ENCODE measurements at regions not wholly inside any gene's neighbourhood (a gene's known extent, or its start where the extent isn't known, plus 50 kb on each side); places are given as distances from the start of the nearest gene placed in this dataset.

GRCh38 chr1:157284451-157284850 lies 146.3 kb upstream of the ETV3 start:
- intact Hi-C loops (cut with micrococcal nuclease; ENCODE audit: unreplicated experiment), result no loop called here
- ChIA-PET POLR2A (ENCODE audit: low non-redundant PET) (no interaction called here), CTCF (no interaction called here)
- Histone ChIP-seq H3K36me3 (ENCODE audit: insufficient read depth, low read length, poor library complexity, severe bottlenecking) (no peaks in the 10 kb centered on the region), H3K4me1 (ENCODE audit: insufficient read depth, low read length, poor library complexity, severe bottlenecking) (no peaks in the 10 kb centered on the region), H3K4me3 (ENCODE audit: low read depth, low read length, poor library complexity, severe bottlenecking) (no peak overlapping the region), H3K27ac (ENCODE audit: low read depth, low read length, poor library complexity, severe bottlenecking) (no peak overlapping the region), H3K9me3 (ENCODE audit: low read depth, low read length, poor library complexity, severe bottlenecking) (no peaks in the 10 kb centered on the region), H3K27me3 (replicated peaks; ENCODE audit: insufficient read depth, low read depth, low read length, poor library complexity) (peaks cover 78% of the 10 kb centered on the region)
- TF ChIP-seq EZH2 (IDR thresholded peaks at IDR 0.05; ENCODE audit: borderline replicate concordance, low read depth, low read length, poor library complexity, severe bottlenecking) (no peak), CTCF (conservative IDR thresholded peaks at IDR 0.05; ENCODE audit: low read depth, low read length) (no peak)
- BruUV-seq (replicated peaks), result no TSS peak
- DNase-seq (ENCODE audit: low spot score), result no peak

GRCh38 chr1:157279802-157280140 lies 141.6 kb upstream of the ETV3 start:
- ChIA-PET CTCF (no interaction called here), POLR2A (ENCODE audit: low non-redundant PET) (no interaction called here)
- H3K4me3 ChIP-seq (ENCODE audit: low read depth, low read length, poor library complexity, severe bottlenecking), result no peak overlapping the region
- TF ChIP-seq EZH2 (IDR thresholded peaks at IDR 0.05; ENCODE audit: borderline replicate concordance, low read depth, low read length, poor library complexity, severe bottlenecking) (no peak), CTCF (conservative IDR thresholded peaks at IDR 0.05; ENCODE audit: low read depth, low read length) (no peak)
- peaks cover 85% of the 10 kb centered on the region for H3K27me3 ChIP-seq (replicated peaks; ENCODE audit: insufficient read depth, low read depth, low read length, poor library complexity)
- H3K36me3 ChIP-seq (ENCODE audit: insufficient read depth, low read length, poor library complexity, severe bottlenecking), result no peaks in the 10 kb centered on the region
- H3K9me3 ChIP-seq (ENCODE audit: low read depth, low read length, poor library complexity, severe bottlenecking), result no peaks in the 10 kb centered on the region
- no peaks in the 10 kb centered on the region for H3K4me1 ChIP-seq (ENCODE audit: insufficient read depth, low read length, poor library complexity, severe bottlenecking)
- no peak for DNase-seq (ENCODE audit: low spot score)
- intact Hi-C loops (cut with micrococcal nuclease; ENCODE audit: unreplicated experiment), result no loop called here
- BruUV-seq (replicated peaks), result no TSS peak
- no peak overlapping the region for H3K27ac ChIP-seq (ENCODE audit: low read depth, low read length, poor library complexity, severe bottlenecking)

GRCh38 chr1:157279138-157279801 lies 141.1 kb upstream of the ETV3 start:
- DNase-seq (ENCODE audit: low spot score), result no peak
- Histone ChIP-seq H3K4me1 (ENCODE audit: insufficient read depth, low read length, poor library complexity, severe bottlenecking) (no peaks in the 10 kb centered on the region), H3K9me3 (ENCODE audit: low read depth, low read length, poor library complexity, severe bottlenecking) (no peaks in the 10 kb centered on the region), H3K27ac (ENCODE audit: low read depth, low read length, poor library complexity, severe bottlenecking) (no peak overlapping the region), H3K27me3 (replicated peaks; ENCODE audit: insufficient read depth, low read depth, low read length, poor library complexity) (peaks cover 85% of the 10 kb centered on the region), H3K4me3 (ENCODE audit: low read depth, low read length, poor library complexity, severe bottlenecking) (no peak overlapping the region), H3K36me3 (ENCODE audit: insufficient read depth, low read length, poor library complexity, severe bottlenecking) (no peaks in the 10 kb centered on the region)
- ChIA-PET CTCF (no interaction called here), POLR2A (ENCODE audit: low non-redundant PET) (no interaction called here)
- BruUV-seq (replicated peaks), result no TSS peak
- no peak for TF ChIP-seq EZH2 (IDR thresholded peaks at IDR 0.05; ENCODE audit: borderline replicate concordance, low read depth, low read length, poor library complexity, severe bottlenecking)
- no peak for TF ChIP-seq CTCF (conservative IDR thresholded peaks at IDR 0.05; ENCODE audit: low read depth, low read length)
- intact Hi-C loops (cut with micrococcal nuclease; ENCODE audit: unreplicated experiment), result no loop called here
